GM21367 (cell line): ENCODE measurements at regions not wholly inside any gene's neighbourhood (a gene's known extent, or its start where the extent isn't known, plus 50 kb on each side); places are given as distances from the start of the nearest gene placed in this dataset.
"Not testable (repeated sequence)": the region's sequence is repeated elsewhere in the genome, so short reads cannot be mapped to it uniquely, and the experiment has no call there.

ENCODE experiments used
- ATAC-seq: cut with Tn5 transposase; IDR thresholded peaks from one replicate; pipeline ENCODE4 v1.9.1; 2021; ENCODE audit not compliant: unreplicated experiment

DNA sequence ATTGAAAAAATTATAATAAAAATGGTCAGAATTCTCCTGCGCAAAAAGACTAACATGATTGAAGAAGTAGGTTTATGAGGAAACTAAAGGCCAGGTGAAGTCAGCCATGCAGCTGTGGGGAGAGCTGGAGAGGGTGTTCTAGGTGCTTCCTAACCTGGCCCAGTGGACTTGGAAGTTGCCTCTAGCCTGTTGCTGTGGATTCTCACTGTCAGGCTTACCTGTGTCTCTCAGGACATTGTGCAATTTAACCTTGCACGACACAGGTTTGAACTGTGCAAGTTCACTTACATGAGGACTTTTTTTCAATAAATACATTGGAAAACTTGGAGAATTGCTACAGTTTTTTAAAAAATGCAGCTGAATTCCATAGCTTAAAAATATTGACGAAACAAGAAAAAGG, 266.4 kb downstream of the CXCL12 start:
- ATAC-seq, result no peak

DNA sequence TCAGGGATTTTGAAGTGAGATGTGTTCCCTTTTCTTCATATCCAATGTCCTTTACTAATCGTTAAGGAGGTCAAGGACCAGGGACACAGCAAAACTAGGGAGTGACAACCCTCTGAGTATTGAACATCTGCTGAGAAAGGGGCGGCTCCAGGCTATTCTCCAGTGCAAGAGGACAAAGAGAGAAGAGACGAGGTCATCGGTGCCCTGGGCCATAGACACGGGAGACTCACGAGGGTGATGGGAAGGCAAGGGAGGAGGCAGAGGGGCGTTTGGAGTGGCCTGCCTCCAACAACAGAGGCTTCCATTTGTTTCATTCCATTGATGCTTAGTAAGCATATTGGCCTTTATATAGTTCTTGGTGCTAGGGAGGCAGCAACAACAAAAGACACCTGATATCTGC, 268.4 kb downstream of the CXCL12 start:
- ATAC-seq, result no peak

DNA sequence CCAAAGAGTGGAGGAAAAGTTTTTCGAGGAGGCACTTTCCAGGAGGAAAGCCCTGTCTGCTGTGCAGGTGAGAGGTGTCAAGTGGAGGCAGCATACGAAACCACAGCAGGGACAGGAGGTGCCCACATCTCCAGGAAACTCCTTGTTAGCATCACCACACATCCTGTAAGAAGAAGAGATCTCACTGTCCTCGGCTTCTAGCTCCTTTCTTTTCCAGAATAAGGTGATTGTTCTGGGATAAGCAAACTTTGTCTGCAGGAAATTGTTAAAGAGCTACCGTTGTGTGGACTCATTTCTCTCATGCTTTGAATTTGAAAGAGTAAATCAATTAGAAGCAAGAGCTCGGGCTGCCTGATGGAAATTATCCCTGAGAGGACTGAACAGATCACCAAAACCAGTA, 269.4 kb downstream of the CXCL12 start:
- no peak for ATAC-seq

DNA sequence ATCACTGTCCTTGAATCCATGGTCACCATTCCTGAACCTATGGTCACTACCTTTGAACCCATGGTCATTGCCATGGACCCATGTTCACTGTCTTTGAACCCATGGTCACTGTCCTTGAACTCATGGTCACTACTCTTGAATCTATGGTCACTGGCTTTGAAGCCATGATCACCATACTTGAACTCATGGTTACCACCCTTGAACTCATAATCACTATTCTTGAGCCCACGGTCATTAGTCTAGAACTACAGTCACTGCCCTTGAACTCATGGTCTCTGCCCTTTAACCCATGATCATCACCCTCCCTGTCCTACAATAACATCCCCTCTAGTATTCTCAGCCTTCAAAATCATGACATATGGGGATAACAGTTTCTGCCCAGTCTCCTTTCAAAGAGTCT, 270.5 kb downstream of the CXCL12 start:
- no peak for ATAC-seq

DNA sequence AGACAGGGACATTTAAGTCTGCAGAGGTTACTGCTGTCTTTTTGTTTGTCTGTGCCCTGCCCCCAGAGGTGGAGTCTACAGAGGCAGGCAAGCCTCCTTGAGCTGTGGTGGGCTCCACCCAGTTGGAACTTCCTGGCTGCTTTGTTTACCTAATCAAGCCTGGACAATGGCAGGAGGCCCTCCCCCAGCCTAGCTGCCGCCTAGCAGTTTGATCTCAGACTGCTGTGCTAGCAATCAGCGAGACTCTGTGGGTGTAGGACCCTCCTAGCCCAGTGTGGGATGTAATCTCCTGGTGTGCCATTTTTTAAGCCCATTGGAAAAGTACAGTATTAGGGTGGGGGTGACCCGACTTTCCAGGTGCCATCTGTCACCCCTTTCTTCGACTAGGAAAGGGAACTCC, 272.6 kb downstream of the CXCL12 start:
- ATAC-seq, result not testable (repeated sequence)

DNA sequence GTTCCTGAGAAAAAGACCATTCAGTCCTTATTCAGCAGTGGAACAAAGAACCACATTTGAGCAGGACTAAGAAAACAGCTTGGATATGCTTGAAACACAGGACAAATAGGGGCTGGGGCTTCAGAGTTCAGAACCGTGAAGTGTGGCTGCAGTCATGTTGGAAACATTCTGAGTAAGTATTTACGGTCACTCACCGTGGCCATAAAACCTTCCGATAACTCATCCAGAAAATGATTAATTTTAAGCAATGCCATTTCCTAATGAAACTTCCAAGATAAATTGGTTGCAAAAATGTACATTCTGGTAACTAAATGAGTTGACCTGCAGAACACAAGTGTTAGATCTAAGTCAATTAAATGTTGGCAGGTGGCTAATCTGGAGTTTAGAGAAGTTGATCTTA, 279.2 kb downstream of the CXCL12 start:
- ATAC-seq, result no peak

DNA sequence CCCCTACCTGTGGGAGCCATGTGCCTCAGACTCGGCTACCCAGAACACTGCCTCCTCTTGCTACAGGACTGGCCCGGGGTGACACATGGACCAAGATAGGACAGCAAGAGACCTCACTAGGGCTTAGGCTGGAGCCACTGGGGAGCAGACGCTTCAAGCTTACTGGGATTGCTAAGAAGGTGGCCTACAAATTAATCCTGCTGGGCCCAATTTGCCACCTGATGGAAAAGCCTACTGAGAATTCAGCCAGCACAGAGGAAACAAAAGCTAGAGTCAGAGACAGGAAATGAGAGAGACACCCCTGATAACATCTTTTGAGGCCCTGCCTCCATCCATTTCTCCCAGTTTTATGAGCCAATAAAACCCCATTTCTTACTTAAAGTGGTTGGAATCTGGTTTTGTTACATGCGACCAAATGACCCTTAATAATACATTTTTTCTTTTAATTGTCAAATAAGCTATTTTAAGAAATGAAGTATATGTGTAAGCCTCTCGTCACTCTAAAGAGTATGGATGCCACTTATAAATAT, 282.1 kb downstream of the CXCL12 start:
- ATAC-seq, result no peak

DNA sequence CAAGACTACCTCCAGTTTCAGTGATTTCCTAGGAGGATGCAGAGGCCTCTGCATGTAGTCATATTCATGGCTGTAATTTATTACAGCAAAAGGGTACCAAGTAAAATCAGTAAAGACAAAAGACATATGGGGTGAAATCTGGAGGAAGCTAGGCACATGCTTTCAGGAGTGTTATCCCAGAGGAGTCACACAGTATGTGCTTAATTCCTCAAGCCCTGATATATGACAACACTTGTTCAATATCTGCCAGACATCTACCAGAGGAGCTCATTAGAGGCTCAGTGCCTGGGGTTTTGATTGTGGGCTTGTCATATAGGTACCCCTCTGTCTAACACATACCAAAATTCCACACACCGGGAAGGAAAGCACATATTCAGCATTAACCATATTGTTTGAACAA, 283.8 kb downstream of the CXCL12 start:
- ATAC-seq, result no peak

DNA sequence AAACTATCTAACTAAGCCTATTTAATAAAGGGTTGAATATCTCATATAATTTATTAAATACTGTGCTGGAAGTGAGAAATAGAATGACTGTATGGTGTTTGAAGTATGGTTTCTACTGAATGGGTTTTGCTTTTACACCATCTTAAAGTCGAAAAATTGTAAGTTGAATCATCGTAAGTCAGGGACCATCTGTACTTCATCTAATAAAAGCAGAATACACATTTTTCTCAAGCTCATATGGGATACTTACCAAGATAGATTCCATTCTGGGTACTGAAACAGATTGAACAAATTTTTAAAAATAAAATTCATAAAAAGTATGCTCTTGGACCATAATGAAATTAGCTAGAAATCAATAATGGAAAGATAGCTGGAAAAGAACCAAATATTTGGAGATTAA, 285.4 kb downstream of the CXCL12 start:
- ATAC-seq, result no peak

DNA sequence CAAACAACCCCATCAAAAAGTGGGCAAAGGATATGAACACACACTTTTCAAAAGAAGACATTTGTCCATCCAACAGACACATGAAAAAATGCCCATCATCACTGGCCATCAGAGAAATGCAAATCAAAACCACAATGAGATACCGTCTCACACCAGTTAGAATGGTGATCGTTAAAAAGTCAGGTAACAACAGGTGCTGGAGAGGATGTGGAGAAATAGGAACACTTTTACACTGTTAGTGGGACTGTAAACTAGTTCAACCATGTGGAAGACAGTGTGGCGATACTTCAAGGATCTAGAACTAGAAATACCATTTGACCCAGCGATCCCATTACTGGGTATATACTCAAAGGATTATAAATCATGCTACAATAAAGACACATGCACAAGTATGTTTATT, 288.7 kb downstream of the CXCL12 start:
- ATAC-seq, result not testable (repeated sequence)

DNA sequence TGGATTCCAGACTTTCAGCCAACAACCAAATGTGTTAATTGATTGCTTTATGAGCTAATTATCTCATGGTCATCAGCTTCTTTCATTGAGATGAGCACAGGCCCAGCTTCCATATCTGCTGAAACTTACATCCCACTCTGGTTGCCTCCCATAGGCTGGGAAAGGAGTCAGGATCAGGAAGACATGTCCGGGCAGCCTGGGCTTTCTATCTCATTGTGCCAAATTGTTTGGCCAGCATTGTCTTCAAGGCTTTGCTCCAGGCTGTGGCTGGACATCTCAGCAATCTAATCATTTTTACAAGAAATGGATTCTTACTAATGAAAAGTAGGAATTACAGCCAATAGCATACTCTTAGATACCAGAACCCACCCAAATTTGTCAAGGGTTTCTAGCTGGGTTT, 295.2 kb downstream of the CXCL12 start:
- ATAC-seq, result no peak

DNA sequence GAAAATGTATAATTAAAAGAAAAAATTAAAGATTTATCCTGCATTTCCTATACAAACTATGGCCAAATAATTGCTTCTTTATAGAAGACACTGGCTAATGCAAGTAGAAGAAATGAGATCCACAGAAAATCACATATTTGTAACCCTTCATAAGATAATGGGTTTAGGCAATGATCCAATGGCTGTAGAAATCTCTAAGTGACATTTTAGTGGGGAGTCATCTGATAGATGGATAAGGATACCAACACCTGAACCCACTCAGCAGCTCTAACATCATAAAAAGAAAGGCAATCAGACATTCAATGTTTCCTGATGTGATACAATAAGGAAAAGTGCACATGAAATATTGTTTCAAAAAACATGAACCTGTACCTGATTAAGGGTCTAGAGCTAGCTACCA, 297.5 kb downstream of the CXCL12 start:
- no peak for ATAC-seq

DNA sequence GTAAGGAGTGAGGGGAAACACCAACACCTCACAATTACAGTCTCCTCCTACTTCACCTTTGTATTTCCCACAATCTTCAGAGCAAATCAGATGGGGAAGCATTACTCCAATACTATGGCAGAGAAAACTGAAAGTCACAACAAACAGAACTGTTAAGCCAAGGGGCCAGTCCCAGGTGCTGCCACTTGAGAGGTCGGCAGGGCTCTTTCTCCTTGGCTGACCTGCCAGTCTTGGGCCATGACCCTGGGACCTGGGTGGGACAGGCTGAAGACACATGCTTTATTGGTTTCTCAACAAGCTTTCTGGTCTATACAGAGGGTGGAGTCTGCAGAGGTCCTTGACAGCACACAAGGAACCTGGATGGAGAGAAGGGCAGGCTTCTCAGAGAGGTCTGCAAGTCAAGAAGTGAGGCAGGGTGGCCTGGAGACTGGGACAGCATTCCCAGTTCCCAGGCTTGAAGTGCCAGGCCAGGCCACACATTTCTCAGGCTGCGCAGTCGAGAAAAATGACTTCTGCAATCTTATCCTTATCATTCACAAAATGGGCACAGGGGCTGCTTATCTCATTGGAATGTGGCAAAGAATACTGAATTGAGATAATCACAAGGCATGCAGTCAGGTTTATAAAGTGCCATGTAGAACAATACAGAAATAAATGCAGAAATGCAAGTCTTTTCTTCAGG, 301.0 kb downstream of the CXCL12 start:
- no peak for ATAC-seq

DNA sequence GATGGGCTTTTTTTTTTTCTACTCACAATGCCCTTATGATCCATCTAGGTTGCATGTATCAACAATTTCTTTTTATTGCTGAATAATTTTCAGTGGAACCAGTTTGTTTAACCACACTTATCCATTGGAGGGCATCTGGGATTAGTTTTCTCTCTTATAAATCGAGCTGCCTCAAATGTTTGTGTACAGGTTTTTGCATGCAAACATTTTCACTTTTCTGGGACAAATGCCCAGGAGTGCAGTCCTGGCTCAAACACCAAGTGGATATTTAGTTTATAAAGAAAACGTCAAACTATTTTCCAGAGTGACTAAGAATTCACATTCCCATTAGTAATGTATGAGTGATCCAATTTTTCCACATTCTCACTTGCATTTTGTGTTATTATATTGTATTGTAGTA, 313.4 kb downstream of the CXCL12 start:
- ATAC-seq, result no peak

DNA sequence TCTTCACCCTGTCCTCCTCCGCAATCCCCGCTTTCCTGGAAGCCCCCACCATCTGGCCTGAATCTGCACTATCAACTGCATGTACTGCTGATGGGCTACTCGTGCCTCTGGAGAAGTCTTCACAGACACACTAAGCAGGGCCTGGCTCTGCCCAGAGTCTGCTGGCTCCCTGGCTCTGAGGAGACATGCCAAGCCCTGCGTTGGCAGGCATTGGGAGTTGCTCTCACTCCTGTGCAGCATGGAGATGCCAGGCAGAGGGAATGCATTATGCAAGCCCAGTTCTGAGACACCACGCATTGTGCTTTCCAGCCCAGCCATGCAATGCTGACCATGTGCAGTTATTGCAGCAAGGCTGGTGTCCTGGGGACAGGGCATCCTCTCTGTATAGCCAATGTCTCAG, 314.6 kb downstream of the CXCL12 start:
- no peak for ATAC-seq

DNA sequence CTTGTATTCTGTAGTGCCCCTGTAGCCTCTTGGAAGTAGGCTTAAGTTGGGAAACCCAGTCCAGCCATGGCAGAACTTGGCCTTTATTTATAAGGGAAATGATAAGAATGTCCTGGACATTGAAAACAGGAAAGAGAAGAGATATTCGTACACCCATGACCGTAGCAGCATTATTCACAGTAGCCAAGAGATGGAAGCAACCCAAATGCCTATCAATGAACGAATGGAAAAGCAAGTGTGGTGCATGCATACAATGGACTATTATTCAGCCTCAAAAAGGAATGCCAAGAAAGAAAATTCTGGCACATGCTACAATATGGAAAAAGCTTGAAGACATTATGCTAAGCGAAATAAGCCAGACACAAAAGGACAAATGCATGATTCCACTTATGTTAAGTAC, 315.3 kb downstream of the CXCL12 start:
- ATAC-seq, result no peak

DNA sequence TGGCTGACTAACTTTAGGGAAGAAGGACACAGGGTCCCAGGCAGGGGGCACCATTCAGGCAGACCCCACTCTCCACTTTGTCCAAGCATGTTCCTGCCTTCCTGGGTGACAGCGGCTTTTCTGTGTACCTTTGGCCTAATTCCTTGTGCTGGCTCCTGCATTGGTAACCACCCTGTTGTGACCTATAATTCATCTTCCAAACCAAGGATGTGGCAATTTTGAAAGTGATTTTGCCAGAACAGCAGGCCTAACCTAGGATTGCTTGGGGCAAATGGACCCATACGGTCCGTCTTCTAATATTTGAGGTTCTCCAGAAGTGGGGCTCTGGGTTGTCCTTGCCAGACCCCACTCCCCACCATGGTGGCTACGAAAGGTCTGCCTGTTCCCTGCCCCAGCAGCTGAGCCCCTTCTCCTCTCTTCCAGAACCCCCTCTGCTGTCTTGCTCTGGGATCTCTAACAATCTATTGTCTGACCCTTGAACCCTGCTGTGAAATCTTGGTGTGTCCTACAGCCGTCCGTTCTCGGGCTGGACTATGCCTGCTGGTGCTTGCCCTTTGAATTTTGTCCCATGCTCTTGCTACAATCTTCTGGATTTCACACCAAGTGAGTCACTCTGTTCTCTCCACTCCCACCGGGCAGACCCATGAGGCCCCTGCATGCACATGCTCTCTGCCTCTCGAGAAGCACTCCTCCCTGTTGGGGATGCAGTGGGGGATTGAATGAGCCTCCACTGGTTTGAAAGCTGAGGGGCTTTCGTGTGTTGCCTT, 316.0 kb downstream of the CXCL12 start:
- ATAC-seq, result no peak

DNA sequence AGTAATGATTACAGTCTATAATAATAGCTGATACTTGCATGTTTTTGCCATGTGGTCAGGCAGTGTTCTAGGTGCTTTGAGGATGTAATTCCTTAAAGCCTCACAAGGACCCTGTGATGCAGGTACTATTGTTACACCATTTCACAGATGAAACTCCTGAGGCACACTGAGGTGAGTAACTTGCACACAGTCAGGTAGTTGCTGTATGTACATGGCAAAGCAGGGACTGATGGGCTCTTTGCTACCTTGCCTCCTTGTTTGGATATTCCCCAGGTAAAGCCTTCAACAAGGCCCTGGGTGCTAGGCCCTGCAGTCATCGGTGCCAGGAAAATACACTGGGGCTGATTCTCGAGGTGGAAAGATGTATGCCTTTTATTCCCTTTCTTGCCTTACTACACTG, 317.5 kb downstream of the CXCL12 start:
- ATAC-seq, result no peak

DNA sequence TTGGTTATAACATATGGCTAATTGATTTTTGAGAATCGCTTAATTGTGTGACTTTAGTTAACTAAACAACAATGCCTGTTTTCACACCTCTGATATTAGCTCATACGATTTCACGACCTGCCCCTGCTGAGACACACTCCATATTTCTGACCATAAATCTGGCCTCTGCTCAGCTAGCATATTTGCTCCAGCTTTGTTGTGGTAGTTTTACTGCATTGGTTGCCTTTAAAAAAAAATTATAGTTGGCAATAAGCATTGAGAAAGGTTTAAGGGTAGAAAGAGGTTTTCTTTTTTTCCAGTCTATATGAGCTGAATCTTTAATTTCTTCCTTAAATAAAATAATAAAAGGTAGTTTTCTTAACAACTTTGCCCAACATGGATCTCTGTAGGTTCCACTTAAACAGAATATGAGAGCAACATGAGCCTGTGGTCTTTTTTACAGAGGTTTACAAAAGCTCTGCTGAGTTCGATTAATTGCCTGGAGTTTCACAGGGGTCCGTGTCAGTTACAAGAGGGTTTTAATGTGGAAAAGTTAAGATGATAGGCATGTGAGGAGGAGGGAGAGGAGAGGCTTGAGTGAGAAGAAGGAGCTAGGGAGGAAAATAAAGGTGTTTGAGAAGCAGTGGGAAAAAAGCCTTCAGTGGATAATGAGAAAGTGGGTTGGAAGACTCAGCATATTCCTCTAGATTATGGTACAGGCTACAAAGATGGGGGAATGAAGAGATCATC, 318.2 kb downstream of the CXCL12 start:
- no peak for ATAC-seq

DNA sequence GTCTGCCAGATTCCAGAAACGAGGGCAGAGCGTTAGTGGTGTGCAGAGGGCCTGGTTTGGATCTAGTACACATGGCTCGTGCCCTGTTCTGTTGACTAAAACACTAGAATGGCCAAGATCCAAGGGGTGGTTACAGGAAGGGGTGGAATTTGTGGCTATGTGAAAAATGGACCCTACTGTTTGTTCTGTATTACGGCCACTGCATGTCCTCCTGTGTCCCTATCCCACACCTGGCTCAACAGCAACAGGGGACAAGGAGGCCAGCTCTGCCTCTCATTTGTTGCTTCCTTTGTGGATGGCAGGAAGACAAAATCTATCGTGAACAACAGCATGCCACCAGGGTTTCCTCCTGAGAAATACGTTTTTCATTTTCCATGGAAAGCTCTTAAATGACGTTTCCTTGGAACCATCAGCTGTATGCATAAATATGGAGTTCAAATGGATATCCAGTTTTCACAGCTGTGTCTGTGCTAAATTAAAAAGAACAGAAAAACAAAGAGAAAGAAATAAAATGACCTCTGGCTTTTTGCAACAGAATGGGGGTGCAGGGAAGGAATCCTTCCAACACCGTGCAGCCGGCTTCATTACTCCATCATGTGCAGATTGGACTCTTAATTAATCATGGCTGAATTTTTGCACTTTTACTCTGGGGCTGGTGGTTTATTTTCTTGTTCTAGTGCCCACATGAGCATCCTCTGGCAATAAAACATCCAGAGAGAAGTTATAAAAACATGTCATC, 318.9 kb downstream of the CXCL12 start:
- no peak for ATAC-seq
